A673 (cell line): ENCODE measurements at regions not wholly inside any gene's neighbourhood (a gene's known extent, or its start where the extent isn't known, plus 50 kb on each side); places are given as distances from the start of the nearest gene placed in this dataset.

Source experiments
- BruUV-seq: library from RNA; stranded (reverse); fragments of 400-500 nt; replicated peaks from 2 replicates; lab custom pipeline; 2021; lab: Mats Ljungman, UMichigan
- CTCF ChIA-PET: fragments of 300-600 bp; sonication (Branson Sonifier 250); formaldehyde crosslinking; loops from one replicate; lab custom pipeline; 2022; ENCODE audit warnings: antibody characterized with exemption; lab: Charles Lee
- POLR2A ChIA-PET: fragments of 300-600 bp; sonication (Branson Sonifier 250); formaldehyde crosslinking; loops from one replicate; lab custom pipeline; 2022; ENCODE audit warnings: antibody characterized with exemption; ENCODE audit not compliant: low non-redundant PET; lab: Charles Lee
- DNase-seq: peaks from one replicate; pipeline ENCODE4 v3.0.0-alpha.2; 2015; ENCODE audit warnings: low spot score
- H3K27ac ChIP-seq: fragments of 200-600 bp; sonication (generic); 2 replicates; pipeline ENCODE4 v1.5.1; 2016; ENCODE audit warnings: mixed run types, low read depth, mild to moderate bottlenecking, mixed read lengths, antibody characterized with exemption, low read length; ENCODE audit not compliant: poor library complexity, severe bottlenecking
- H3K27me3 ChIP-seq: fragments of 200-600 bp; sonication (generic); replicated peaks from 2 replicates; pipeline ENCODE4 v1.6.1; 2017; ENCODE audit warnings: mixed run types, low read depth, mild to moderate bottlenecking, mixed read lengths, antibody characterized with exemption, low read length; ENCODE audit not compliant: insufficient read depth, poor library complexity
- H3K36me3 ChIP-seq: fragments of 200-600 bp; sonication (generic); 2 replicates; pipeline ENCODE4 v1.6.1; 2016; ENCODE audit warnings: mixed run types, mild to moderate bottlenecking, mixed read lengths, antibody characterized with exemption, low read length; ENCODE audit not compliant: insufficient read depth, poor library complexity, severe bottlenecking
- H3K4me1 ChIP-seq: fragments of 200-600 bp; sonication (generic); 2 replicates; pipeline ENCODE4 v1.6.1; 2017; ENCODE audit warnings: mixed run types, mild to moderate bottlenecking, mixed read lengths, antibody characterized with exemption, low read length; ENCODE audit not compliant: insufficient read depth, poor library complexity, severe bottlenecking
- H3K4me3 ChIP-seq: fragments of 200-600 bp; sonication (generic); 2 replicates; pipeline ENCODE4 v1.5.1; 2016; ENCODE audit warnings: low read depth, mixed run types, mild to moderate bottlenecking, mixed read lengths, low read length; ENCODE audit not compliant: poor library complexity, severe bottlenecking
- H3K9me3 ChIP-seq: fragments of 200-600 bp; sonication (generic); 2 replicates; pipeline ENCODE4 v1.6.1; 2016; ENCODE audit warnings: mixed run types, low read depth, mild to moderate bottlenecking, mixed read lengths, antibody characterized with exemption, low read length; ENCODE audit not compliant: poor library complexity, severe bottlenecking
- EZH2 ChIP-seq: fragments of 200-600 bp; sonication (generic); IDR thresholded peaks from 2 replicates; pipeline ENCODE4 v1.6.1; 2017; ENCODE audit warnings: borderline replicate concordance, low read depth, mild to moderate bottlenecking, mixed read lengths, antibody characterized with exemption, low read length; ENCODE audit not compliant: poor library complexity, severe bottlenecking
- intact Hi-C: fragments of 100-400 bp; cut with micrococcal nuclease; formaldehyde crosslinking; loops from one replicate; pipeline ENCODE4 v1.10.0; 2022; ENCODE audit not compliant: unreplicated experiment
- TF ChIP-seq, protein P1 (sequence below): fragments of 300-800, 200-600 bp; sonication (generic); conservative IDR thresholded peaks from 2 replicates; pipeline ENCODE4 v1.5.1; 2017; ENCODE audit warnings: low read depth, mild to moderate bottlenecking, antibody characterized with exemption, low read length, moderate library complexity, mixed read lengths

DNA sequence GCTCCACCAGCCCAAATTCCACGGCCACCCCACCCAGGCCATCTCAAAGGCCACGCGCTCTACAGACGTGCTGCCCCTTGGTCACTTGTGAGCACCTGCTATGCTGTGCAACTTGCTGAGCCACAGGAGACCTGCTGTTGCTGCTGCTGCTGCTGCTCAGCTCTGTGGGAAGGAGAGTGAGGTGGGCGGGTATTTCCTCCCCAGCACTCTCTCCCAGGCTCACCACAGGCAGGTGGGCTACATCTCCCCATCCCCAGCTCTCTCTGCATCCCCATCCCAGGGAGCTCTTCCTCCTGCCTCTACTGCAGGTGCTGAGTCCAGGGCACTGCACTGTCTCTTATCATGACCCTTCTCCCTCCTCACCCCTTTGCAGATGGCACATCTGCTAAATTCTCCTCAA, 306.9 kb downstream of the BCL11B start:
- no TSS peak for BruUV-seq
- no peaks in the 10 kb centered on the region for H3K9me3 ChIP-seq
- no peaks in the 10 kb centered on the region for H3K36me3 ChIP-seq
- no peak overlapping the region for H3K27ac ChIP-seq
- no peak for DNase-seq
- intact Hi-C loops, result no loop called here
- H3K4me3 ChIP-seq, result no peak overlapping the region
- no peak for TF ChIP-seq EZH2
- TF ChIP-seq, protein P1, sequence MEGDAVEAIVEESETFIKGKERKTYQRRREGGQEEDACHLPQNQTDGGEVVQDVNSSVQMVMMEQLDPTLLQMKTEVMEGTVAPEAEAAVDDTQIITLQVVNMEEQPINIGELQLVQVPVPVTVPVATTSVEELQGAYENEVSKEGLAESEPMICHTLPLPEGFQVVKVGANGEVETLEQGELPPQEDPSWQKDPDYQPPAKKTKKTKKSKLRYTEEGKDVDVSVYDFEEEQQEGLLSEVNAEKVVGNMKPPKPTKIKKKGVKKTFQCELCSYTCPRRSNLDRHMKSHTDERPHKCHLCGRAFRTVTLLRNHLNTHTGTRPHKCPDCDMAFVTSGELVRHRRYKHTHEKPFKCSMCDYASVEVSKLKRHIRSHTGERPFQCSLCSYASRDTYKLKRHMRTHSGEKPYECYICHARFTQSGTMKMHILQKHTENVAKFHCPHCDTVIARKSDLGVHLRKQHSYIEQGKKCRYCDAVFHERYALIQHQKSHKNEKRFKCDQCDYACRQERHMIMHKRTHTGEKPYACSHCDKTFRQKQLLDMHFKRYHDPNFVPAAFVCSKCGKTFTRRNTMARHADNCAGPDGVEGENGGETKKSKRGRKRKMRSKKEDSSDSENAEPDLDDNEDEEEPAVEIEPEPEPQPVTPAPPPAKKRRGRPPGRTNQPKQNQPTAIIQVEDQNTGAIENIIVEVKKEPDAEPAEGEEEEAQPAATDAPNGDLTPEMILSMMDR, result no peak
- ChIA-PET POLR2A (no interaction called here), CTCF (no interaction called here)
- no peaks in the 10 kb centered on the region for H3K27me3 ChIP-seq
- H3K4me1 ChIP-seq, result no peaks in the 10 kb centered on the region

DNA sequence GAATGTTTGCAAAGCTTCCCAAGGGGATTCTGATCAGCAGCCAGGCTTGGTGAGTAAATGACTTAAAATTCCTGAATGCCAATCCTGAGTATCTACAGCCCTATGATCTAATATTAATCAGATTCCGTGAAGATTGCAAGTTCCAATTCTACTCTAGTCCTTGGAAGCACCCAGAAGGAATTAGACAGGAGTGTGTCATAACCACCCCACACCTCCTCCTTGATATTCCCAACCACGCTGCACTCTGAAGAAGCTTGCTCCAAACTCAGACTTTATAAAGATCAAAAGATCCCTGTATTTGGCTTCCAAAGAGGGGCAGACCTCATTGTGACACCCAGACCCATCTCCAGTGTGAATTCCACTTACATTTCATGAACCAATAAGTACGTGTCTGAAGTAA, 306.0 kb downstream of the BCL11B start:
- Histone ChIP-seq H3K9me3 (no peaks in the 10 kb centered on the region), H3K4me3 (no peak overlapping the region), H3K4me1 (no peaks in the 10 kb centered on the region), H3K36me3 (no peaks in the 10 kb centered on the region), H3K27me3 (no peaks in the 10 kb centered on the region), H3K27ac (no peak overlapping the region)
- BruUV-seq, result no TSS peak
- CTCF ChIA-PET, result no interaction called here
- no peak for DNase-seq
- TF ChIP-seq, protein P1, result no peak
- no peak for TF ChIP-seq EZH2
- intact Hi-C loops, result no loop called here
- POLR2A ChIA-PET, result no interaction called here

DNA sequence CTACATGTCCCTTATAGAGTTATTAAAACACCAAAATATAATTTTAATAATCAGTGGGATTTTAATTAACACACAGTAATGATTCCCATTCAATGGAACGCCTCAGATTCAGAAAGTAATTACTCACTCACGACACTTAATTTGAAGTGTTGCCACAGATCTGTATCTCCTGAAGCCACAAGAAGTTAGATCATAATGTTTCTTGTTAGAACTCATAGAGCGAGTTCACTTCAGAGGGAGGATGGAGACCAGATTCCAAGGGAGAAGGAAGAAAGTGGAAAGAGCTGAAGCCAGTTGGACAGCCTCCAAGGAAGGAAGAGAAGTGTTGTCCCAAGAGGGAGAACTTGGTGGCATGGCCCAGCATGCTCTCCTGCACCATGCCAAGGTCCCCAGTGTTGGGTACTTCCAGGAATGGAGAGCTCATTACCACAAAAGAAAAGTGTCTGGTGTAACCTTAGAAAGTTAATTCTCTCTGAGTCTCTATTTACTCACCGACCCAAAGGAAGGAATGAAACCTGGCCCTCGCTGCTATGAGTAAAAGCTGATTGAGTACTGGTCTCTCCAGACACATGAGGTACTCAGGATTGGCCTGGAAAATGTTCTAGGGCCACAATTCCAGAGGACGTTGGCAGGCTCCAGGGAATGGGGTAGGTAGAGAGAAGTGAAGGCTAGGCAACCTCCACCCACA, 305.4 kb downstream of the BCL11B start:
- TF ChIP-seq EZH2, result no peak
- TF ChIP-seq, protein P1, result no peak
- H3K4me1 ChIP-seq, result no peaks in the 10 kb centered on the region
- no peak for DNase-seq
- no peaks in the 10 kb centered on the region for H3K9me3 ChIP-seq
- ChIA-PET POLR2A (no interaction called here), CTCF (no interaction called here)
- H3K4me3 ChIP-seq, result no peak overlapping the region
- H3K27me3 ChIP-seq, result no peaks in the 10 kb centered on the region
- no peaks in the 10 kb centered on the region for H3K36me3 ChIP-seq
- no peak overlapping the region for H3K27ac ChIP-seq
- no TSS peak for BruUV-seq
- intact Hi-C loops, result no loop called here
